Hematopoietic multipotent progenitor cell treated with erythropoietin and hydrocortisone succinate and interleukin-3 and kit ligand, for 8 days (in vitro differentiated cells): ENCODE measurements at regions not wholly inside any gene's neighbourhood (a gene's known extent, or its start where the extent isn't known, plus 50 kb on each side); places are given as distances from the start of the nearest gene placed in this dataset.
A peak's percentile ranks its signal among the peaks of the same experiment; 100 is the strongest.

Experiments used
- DNase-seq: peaks from one replicate; pipeline ENCODE4 v3.0.0-alpha.2; 2015

DNA sequence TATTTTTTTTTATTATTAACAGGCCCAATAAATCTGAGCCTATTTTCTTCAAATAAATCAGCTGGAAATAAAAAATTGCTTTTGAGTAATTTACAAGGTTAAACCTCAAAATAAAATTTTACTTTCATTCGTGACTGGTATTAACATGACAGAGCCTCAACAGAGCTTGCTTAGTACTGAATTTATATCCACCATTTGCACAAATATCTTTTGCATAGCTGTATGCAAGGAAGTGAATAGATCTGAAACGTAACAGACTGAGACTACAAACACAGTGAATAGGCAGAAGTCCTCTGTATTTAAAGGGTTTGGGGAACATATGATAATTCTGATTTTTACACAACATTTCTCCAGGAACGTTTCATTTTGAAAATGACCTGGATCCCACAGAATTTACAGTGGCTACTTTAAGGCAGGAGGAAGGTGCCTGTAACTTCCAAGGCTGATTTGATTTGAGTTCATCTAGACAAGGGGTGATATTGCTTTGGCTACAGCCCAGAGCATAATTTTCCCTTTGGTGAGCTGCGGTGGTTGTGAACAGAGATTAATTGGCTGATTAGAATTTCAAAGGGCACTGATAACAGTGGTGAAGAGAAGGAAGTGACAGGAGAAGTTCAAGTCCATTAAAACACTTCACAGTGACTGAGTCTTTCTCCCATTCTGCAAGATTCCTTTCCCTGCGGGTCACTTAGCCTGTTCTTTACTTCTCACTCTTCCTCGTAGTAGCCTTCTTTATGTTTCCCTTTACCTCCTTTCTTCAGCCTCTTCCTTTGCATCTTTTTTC is 121.2 kb upstream of the SASH1 start:
- no peak for DNase-seq

DNA sequence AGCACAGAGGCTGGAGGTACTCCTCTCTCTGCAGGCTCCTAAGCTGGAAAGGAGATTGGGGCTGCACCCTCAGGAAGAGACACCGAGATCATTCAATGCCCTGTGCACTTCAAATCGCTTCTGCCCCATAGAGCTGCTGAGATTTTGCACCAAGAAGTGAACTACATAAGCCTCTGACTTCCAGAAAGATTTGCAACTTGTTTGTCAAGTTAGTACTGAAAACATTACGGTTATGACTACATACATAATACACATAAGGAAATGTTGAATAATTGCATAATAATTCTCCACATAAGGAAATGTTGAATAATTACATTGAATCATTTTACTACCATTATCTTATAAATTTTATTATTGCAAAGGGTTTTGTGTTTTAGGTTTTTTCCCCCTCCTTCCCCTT is 120.3 kb upstream of the SASH1 start:
- no peak for DNase-seq

DNA sequence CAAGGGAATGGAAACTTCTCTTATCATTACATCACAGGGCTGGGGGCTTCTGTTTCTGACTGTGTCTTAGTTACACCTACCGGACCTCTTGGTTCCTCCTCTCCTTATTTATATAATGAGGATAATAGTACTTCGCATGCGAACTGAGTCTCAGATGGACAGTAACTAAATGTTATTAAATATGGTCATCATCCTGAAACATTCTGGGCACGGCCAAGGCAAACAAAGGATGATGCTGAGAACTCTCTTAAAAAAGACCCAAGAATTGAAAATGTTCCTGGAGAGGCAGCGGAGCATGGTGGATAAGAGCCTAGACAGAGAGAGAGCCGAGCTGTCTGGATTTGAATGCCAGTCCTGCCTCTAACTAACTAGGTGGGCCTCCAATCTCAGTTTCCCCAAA is 119.8 kb upstream of the SASH1 start:
- no peak for DNase-seq

DNA sequence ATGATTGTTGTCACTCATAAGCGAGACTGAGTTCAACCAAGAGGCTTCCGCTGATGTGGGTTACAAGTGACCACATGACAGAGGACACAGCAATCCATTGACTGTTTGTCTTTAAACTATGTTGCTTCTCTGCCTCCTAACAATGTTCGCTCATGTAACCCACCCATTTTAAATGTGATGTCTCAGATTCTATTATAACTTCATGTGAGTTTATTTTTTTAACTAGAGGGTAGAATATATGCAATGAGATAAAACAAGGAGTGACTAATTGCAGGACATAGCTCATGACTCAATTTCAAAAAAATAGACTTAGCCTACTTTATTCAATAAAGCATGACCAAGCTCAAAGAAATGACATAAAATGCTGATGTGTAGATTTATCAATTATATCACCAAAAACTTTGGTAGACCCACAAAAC is 119.2 kb upstream of the SASH1 start:
- no peak for DNase-seq

DNA sequence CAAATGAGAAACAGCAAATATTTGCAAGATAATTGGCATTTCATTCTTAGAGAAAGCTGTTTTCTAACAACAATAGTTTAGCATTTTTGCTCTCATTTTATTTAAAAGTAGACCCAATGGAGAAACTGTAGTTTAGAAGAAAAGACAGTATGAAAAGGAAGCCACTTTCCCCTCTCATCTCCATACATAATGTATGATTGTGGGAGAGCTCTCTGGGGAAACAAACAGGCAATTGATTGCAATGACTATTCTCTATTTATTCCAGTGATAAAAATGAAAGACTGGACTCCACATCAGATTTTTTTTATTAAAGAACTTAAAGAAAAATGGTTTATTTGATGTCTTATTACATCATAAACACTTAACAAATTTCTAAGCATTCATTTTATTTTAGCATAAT is 116.8 kb upstream of the SASH1 start:
- DNase-seq = no peak

DNA sequence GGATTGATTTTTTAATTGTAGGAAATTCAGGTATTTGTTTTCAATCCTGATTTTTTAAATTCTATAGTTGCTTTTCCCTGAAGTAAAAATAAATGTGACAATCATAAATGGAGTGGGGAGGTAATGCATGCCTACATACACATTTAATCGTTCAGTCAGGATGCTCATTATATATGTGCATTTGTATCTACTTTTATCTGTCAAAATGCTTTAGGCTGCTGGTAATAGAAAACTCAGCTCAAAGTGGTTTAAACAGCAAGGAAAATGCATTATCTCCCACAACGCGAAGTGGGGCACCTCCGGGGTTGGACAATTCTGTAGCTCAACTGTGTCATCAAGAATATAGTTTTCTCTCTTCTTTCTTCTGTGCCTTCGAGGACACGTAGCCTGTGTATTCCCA is 116.4 kb upstream of the SASH1 start:
- no peak for DNase-seq

DNA sequence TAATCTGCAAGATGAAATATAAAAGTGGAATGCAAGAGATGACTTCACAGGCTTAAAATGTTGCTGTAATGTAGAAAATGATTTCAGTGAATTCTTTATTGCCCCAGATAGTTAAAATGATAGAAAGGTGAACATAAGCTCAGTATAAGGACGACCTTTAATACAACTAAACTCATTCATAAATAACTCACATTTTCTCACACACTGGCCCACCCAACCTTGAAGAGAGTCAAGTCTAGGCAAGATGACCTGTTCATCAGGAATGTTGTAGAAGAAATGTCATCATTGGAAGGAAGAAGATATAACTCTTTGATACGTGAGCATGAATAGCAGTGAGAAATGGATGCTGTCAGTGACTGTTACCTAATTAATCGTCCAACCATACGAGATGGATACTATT is 111.1 kb upstream of the SASH1 start:
- no peak for DNase-seq

DNA sequence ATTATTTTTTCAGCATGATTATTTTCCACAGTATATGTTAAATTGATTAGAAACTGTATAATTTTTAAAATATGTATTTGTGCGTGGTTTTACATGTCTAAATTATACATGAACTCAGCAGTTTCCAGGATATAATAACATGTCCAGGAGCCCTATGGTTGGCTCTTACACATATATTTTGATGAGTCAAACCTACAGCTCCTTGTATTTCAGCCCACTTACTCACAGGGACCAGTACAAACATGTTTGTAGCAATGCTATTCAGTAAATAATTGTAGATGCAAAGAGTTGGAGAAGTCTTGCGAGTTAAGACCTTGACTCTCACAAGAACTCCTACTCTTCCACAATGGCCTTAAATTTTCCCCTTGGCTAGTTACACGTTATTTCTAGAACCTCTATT is 107.2 kb upstream of the SASH1 start:
- no peak for DNase-seq

DNA sequence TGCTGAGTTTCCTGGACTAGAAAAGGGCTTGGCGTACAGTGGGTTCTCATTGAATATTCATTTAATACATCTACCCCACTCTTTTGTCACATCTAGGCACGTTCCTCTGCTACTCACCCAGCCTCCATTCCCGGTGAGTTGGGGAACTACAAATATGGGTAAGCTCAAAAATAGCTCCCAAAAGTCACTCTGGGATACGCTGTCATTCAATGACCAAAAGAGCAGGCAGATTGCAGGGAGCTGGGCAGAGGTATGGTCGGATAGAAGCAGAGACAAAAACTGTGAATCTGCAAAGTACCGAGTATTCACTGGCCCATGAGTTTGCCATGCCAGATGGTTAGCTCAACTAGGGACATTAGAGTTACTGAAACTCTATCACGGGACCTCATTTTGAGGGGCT is 103.9 kb upstream of the SASH1 start:
- DNase-seq = no peak

DNA sequence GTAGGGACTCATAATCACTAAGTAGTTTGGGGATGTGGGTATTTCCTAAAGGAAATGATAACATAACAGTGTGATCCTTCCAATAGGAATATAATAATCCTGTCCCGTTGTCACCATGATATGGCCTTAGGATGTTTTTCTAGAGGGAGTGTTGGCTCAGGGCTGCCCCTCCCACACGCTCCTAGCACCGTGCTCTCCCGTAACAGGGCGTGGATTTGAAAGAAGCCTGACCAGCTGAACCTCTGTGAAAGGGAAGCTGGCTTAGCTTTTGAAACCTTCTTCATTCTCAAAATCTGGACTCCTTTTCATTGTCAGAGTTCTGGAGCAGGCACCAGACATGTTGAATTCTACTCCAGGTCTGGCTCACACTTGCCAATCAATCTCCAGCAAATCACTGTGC is 103.4 kb upstream of the SASH1 start:
- DNase-seq = no peak

DNA sequence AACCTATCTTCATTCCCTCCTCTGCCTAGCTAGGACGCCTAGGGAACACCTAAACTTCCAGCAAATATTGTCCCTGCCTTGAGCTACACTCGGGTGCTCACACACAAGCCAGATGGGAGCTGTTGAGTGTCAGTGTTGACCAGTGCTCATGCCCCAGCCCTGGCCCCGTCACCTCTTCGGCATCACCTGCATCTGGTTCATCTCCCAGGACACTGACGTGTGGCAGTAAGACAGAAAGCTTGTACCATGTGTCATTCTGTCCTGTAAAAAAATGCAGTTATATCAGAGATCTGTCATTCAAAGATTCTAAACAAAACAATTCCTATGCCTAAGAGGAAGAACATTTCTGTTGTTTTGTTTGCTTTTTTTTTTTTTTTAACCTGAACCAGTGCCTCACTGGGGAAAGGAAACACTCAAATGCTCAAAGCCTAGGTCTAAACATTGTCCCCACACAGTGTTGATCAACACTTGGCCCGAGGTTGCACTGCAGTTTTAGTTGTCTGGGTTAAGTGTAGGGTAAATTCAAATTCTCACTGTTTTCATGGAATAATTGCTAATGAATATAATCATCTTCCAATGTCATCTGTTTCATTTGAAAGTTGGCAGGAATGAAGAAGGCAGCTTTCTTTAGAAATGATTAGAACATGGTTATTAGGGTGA is 102.7 kb upstream of the SASH1 start:
- DNase-seq = no peak

DNA sequence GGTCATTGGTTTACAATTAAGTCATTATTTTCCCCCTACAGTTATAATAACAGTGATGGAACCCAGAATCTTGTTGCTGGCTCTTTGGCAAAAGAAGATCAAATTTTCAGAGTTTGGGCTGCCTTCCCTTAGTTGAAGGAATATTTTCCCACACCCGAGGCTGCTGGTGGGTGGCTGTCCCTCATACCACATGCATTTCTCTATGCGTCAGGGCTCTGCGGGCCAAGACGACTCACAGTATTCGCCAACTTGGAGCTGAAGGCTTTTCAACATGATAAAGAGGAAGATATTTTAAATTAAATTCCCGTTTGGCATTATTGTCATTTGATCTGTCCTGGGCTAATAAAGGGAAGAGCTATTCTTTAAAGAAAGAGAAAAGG is 102.2 kb upstream of the SASH1 start:
- no peak for DNase-seq

DNA sequence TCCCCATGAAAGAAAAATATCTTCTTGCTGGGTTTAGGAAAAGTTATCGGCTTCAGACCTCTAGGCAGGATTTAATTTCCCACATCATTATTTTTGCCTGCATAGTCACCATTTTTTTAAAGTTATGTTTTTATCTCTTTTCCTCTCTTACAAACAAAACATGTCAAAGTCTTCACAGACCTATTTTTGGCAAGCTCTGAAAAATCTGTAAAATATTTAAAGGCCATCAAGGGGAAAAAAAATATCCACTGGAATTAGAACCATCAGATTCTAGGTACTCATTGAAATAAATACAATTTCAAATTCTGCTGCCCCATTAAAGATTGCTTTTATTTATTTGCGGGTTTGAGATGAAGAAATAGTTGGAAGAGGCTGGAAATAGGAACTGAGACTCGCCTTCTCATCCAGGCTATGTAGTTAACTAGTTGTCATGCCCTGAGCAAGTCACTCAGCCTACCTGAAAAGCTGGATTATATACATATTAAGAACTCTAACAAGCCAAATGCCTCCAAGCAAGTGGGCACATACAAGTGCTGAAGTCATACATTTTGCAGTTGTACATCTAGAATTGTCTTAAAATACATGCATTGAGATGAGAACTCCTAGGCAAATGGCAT is 101.7 kb upstream of the SASH1 start:
- DNase-seq = no peak

DNA sequence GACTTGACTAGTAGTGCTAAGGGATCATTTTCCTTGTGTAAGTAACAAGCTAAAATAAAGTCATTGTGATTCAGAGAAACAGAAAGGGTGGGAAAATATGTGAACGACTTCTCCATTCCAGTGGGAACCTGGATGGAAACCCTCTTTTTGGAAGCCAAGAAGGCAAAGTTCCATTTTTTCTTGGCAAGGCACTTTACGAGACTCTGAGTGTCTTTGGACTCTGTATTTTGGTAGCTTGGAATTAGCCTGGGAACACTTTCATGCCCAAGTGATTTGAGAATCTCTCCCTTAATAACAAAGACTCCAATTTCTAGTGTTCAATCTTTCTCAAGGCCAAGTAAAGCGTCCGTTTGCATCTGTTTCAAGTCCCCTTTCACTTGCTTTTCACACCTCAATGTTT is 100.5 kb upstream of the SASH1 start:
- DNase-seq = no peak

DNA sequence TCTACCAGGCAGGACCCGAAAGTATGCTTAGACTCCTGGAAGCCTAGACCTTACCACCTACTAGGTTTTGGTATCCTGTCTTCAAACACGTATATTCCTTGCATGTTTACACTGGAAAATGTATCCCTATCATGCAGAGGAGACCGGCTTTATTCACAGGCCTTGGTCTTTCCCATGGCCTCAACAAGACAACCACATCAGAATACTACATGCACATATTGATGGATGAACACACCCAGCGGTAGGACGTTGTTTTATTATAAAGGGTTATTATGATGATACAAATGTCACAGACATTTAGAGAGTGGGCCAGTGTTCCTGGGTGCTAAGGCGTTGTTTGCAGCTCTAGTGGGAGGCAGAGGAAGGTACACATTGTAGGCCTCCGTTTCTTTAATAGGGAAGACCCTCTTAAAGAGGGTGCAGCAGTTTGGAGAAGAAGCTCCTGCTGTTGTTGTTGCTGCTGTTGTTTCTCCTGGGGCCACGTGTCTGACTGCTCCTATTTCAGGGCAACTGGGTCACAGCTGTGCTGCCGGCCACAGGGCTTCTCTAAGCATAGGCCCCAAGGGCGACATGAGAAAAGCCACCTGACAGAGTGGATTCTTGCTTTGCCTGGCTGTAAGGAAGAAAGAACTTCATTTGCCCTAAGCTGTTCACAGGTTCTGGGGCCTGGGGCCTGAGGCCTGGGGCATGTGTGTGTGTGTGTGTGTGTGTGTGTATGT is 98.3 kb upstream of the SASH1 start:
- DNase-seq = no peak

DNA sequence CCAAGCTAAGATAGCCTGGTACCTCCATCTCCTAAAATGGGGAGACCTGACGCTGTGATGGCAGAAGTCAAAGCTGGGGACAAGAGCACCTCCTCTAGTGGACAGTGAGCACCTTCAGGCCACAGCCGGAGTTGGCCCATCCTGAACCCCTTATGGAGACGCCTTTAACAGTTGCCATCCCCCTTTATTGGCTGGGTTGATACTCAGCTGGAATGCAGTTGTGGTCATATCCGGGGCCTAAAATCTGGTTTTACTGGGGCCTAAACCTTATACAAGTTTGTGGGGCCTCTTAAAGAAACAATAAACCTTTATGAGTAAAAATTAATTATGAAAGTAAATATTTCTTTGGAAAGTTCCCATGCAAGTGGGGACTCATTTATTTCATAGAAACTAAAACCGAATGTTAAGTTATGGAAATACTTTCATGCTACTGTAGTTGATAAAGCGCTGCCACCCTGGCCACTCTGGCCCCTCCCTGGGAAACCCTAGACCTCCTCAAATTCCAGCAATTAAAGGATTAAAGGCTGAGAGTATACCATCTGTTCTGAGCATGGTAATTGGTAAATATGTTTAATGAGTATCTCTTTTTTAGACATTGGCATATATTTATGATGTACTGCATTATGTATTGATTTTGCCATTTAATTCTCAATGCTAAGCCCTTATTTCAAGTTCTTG is 95.1 kb upstream of the SASH1 start:
- no peak for DNase-seq

DNA sequence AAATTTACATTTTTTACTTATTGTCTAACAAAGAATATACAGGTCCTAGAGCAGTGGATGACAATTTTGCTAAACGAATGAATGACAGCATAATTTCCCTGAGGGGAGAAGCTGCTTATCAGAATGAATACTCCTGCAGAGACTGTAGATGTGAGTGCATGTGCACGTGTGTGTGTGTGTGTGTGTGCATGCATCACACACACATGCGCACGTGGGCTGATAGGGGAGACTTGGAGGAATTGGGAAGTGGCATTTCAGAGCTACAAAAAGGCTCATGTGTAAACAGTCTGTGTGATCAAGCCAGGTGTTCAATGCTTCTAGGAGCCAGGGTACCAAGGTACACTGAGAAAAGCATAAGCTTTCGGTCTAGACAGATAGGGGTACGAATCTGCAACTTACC is 93.5 kb upstream of the SASH1 start:
- no peak for DNase-seq

DNA sequence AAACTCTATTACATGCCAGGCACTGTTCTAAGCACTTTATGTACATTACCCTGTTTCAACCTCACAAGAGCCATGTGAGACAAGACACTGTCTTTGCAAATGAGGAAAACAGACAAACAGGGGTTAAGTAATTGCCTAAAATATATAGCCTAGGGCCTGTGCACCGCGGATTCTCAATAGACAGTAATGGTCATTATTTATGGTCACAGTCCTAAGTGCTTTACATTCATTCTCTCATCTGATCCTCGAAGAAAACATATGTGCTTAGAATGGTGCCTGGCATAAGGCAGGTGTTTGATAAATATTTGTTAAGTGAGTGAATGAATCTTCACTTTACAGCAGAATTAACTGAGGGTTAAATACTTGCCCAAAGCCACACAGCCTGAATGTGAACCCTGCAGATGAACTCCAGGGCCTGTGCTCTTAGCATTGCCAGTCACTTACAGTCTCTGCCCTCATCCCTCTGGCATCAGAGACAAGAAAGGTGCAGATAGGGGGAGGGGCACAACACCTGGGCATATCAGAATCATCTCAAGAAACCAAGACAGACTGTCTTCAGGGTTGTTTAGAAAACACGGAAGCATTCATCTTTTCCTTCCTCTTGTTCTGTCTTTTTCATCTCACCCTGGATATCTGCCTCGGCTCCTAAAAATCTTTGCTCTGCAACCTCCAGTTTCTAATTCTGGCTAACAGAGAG is 92.8 kb upstream of the SASH1 start:
- no peak for DNase-seq

DNA sequence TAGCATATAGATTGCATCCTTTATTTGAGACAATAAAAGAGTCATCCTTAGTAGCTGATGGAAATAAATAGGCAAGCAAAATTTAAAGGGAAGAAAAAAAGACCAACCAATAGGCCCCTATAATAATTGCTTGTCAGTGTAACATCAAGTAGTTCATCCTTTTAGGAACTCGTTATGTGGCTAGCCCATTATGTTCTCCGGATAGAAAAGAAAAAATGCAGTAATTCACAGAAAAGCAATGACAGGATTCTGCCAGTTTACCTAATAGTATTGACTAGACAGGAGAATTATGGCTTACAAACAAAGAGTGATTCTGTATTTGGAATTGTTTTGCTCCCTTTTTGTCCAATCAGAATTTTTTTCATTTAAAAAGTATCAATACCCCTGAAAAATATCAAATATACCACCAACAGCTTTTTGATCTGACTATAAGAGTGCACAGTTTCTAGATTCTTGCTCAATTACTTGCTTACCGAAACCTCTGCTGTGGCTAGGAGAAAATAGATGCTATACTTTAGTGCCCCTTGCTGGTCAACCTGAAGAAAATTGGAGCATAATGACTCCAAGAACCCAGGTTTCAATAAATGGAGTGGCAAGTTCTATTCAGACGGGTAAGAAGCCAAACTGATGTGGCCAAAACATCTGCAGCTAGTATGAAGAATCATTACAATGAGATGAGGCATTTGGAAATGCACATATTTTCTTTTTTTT is 91.5 kb upstream of the SASH1 start:
- DNase-seq = peak; percentile 9

DNA sequence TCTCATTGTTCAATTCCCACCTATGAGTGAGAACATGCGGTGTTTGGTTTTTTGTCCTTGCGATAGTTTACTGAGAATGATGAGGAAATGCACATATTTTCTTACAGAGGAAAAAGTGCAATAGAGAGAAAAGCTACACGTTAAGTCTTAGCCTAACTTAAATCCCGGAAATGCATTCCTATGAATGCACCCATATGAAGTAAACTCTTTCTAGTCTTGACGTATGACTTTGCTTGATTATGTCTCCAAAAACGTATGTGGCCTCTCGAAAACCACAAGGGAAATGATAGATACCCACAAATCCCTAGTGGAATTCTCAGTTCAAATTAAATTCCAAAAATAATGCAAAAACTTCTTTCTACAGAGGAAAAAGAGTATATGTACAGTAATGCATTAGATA is 90.7 kb upstream of the SASH1 start:
- no peak for DNase-seq

DNA sequence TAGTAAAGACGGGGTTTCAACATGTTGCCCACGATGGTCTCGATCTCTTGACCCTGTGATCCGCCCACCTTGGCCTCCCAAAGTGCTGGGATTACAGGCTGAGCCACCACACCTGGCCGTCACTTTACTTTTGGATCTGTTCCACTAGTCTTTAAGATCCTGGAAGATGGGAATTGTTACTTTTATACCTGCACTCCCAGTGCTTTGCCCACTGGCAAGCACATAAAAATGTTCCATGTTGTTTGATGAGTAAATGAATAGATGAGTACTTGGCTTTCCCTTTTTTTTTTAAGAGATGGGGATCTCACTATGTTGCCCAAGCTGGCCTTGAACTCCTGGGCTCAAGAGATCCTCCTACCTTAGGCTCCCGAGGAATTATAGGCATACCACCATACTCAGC is 84.8 kb upstream of the SASH1 start:
- no peak for DNase-seq

DNA sequence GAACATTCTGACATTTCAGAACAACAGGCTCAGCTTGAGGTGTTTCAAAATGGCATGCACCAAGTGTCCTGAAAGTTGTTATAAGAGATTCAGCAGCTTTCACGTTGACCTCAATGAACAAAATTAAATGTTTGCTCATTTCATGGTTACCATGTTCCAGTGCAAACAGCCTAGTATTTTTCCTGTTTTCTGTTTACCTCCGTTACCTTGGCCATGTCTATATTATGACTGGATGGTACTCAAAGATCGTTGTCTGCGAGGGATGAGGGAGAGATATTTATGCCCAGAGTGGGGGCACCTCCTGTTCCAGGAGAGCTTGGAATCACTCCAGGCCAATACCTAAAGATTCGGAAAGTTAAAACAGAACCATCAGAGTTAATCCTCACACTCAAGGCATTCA is 83.8 kb upstream of the SASH1 start:
- no peak for DNase-seq
